Epithelial cell of esophagus (primary cell): ENCODE measurements at regions not wholly inside any gene's neighbourhood (a gene's known extent, or its start where the extent isn't known, plus 50 kb on each side); places are given as distances from the start of the nearest gene placed in this dataset.
A peak's percentile ranks its signal among the peaks of the same experiment; 100 is the strongest.

Experiments
- DNase-seq: peaks from one replicate; pipeline ENCODE4 v3.0.0; 2010; ENCODE audit warnings: low read depth
- H3K4me3 ChIP-seq: 2 replicates; pipeline ENCODE4 v1.5.1; 2011; ENCODE audit warnings: mild to moderate bottlenecking, low read length, control low read depth
- CTCF ChIP-seq: IDR thresholded peaks from 2 replicates; pipeline ENCODE4 v1.5.1; 2011; ENCODE audit warnings: low read depth, mild to moderate bottlenecking, low read length, control low read depth, inconsistent platforms; ENCODE audit not compliant: insufficient read depth; ENCODE audit errors: missing control alignments

- no peak for DNase-seq
- TF ChIP-seq CTCF = no peak
- no peak overlapping the region for H3K4me3 ChIP-seq
Measured at GRCh38 chr2:176628438-176628837, 359.2 kb downstream of the MTX2 start.

- H3K4me3 ChIP-seq = no peak overlapping the region
- TF ChIP-seq CTCF = no peak
- no peak for DNase-seq
Measured at GRCh38 chr2:176633754-176634153, 364.5 kb downstream of the MTX2 start.

GRCh38 chr2:176636401-176636800 is 367.2 kb downstream of the MTX2 start:
- no peak for DNase-seq
- TF ChIP-seq CTCF = no peak
- H3K4me3 ChIP-seq = no peak overlapping the region

GRCh38 chr2:176637142-176637485 is 367.9 kb downstream of the MTX2 start:
- DNase-seq = no peak
- TF ChIP-seq CTCF = no peak
- peak overlapping the region; percentile 11 for H3K4me3 ChIP-seq

- DNase-seq = peak; percentile 21
- peak overlapping the region; percentile 39 for H3K4me3 ChIP-seq
- TF ChIP-seq CTCF = no peak
Measured at GRCh38 chr2:176637486-176638166, 368.4 kb downstream of the MTX2 start.

GRCh38 chr2:176638167-176639015 is 369.1 kb downstream of the MTX2 start:
- peak; percentile 62 for TF ChIP-seq CTCF

More at GRCh38 chr2:176638167-176639015, 369.1 kb downstream of the MTX2 start:
- peak; percentile 59 for DNase-seq
- peak overlapping the region; percentile 39 for H3K4me3 ChIP-seq
